Transverse colon (tissue), 4 donors: ENCODE measurements at regions not wholly inside any gene's neighbourhood (a gene's known extent, or its start where the extent isn't known, plus 50 kb on each side); places are given as distances from the start of the nearest gene placed in this dataset.

Experiments used
- DNase-seq: peaks from one replicate; pipeline ENCODE4 v3.0.0-alpha.2; 2019
- H3K27ac ChIP-seq, 4 donors: fragments of 200-600 bp; sonication (generic); 2 replicates each; pipeline ENCODE4 v1.5.1; 2016 to 2018; ENCODE audit warnings: inconsistent platforms in 4 of 4
- H3K27me3 ChIP-seq: fragments of 200-600 bp; sonication (generic); 2 replicates; pipeline ENCODE4 v1.5.1; 2017; ENCODE audit warnings: inconsistent platforms
- H3K36me3 ChIP-seq, 4 donors: fragments of 200-600 bp; sonication (generic); 2 replicates each; pipeline ENCODE4 v1.5.1; 2017 to 2019; ENCODE audit warnings: inconsistent platforms in 4 of 4
- H3K4me1 ChIP-seq, 4 donors: fragments of 200-600 bp; sonication (generic); 2 replicates each; pipeline ENCODE4 v1.5.1; 2017 to 2020; ENCODE audit warnings: inconsistent platforms in 4 of 4
- H3K4me3 ChIP-seq, 4 donors: fragments of 200-600 bp; sonication (generic); 1 replicate in 1 of 4; 2 replicates in 3 of 4; pipeline versions ENCODE4 v1.5.1 to v1.6.1; 2017 to 2019; ENCODE audit warnings: inconsistent platforms in 4 of 4
- H3K9me3 ChIP-seq, 2 donors: fragments of 200-600 bp; sonication (generic); 2 replicates each; pipeline ENCODE4 v1.5.1; 2017 to 2019; ENCODE audit warnings: inconsistent platforms in 2 of 2
- EP300 ChIP-seq: sonication (generic); formaldehyde crosslinking; IDR thresholded peaks from one replicate; pipeline ENCODE4 v1.6.1; 2017; ENCODE audit warnings: antibody characterized with exemption, low read depth
- POLR2A ChIP-seq: fragments of 450-650 bp; IDR thresholded peaks from one replicate; pipeline ENCODE4 v1.6.1; 2016; ENCODE audit warnings: antibody characterized with exemption, mild to moderate bottlenecking, moderate library complexity
- POLR2AphosphoS5 ChIP-seq, 3 donors: sonication (generic); formaldehyde crosslinking; IDR thresholded peaks; one replicate each; pipeline ENCODE4 v1.6.1; 2016; ENCODE audit warnings: antibody characterized with exemption in 3 of 3
- WGBS, 2 donors: methylation state at CpG; one replicate each; pipeline ENCODE4 v1.1.5; 2018; ENCODE audit warnings: low coverage in 1 of 2; 5-methylcytosine and 5-hydroxymethylcytosine counted together
- in situ Hi-C, 4 donors: fragments of 200-750 bp; cut with MboI; loops; one replicate each; pipeline versions ENCODE4 v1.15.0 to v1.15.1; 2017; ENCODE audit warnings: low sequenced_read_pairs in 3 of 4, low pct_ligation_motif_present in 1 of 4, low pct_unique_long_range_greater_than_20kb in 1 of 4
- intact Hi-C: fragments of 100-400 bp; cut with DNase I; formaldehyde crosslinking; loops from one replicate; pipeline ENCODE4 v1.15.1; 2023; ENCODE audit warnings: low total_unique reads
- TF ChIP-seq, protein P1 (sequence below), 5 experiments: fragments of 200-600 bp in 3 of 5; fragments of 450-650 bp in 2 of 5; sonication (generic) in 3 of 5; IDR thresholded peaks; 1 replicate in 2 of 5; 2 replicates in 3 of 5; pipeline ENCODE4 v1.5.1; 2016 to 2017; ENCODE audit warnings: antibody characterized with exemption in 5 of 5, inconsistent platforms in 3 of 5, mild to moderate bottlenecking in 2 of 5, moderate library complexity in 1 of 5

DNA sequence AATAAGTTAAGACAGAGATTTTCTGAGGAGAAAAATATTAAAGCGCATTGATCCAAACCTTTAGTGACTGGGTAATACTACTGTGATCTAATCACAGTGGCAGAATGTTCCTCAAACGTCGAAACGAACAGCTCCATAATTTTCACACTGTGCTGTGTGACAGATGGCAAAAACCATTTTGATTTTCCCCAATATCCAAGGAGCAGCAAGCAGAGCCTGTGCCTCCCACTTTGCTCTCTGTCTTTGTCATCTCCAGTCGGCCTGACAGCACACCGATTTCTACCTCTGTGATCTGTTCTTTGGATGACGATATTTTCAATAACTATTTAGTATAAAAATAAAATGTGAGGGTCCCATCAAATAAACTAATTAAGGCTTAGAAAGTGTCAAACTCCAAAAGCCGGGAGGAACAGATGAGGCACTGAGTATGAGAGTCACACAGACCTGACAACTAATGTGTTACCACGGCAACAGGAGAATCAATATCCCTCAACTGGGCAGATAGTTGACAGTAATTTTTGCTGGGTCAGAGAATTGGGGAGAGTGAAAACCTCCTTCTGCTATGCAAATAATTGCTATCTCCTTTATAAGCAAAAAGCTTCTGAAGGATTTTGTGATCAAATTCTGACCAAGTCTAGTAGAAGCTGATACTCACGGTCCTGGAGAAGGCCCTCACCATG, 489.1 kb upstream of the CFAP20DC start:
- TF ChIP-seq EP300 (no peak), POLR2AphosphoS5 (IDR thresholded peaks at IDR 0.05) (no peak), POLR2A (no peak)
- TF ChIP-seq, protein P1, sequence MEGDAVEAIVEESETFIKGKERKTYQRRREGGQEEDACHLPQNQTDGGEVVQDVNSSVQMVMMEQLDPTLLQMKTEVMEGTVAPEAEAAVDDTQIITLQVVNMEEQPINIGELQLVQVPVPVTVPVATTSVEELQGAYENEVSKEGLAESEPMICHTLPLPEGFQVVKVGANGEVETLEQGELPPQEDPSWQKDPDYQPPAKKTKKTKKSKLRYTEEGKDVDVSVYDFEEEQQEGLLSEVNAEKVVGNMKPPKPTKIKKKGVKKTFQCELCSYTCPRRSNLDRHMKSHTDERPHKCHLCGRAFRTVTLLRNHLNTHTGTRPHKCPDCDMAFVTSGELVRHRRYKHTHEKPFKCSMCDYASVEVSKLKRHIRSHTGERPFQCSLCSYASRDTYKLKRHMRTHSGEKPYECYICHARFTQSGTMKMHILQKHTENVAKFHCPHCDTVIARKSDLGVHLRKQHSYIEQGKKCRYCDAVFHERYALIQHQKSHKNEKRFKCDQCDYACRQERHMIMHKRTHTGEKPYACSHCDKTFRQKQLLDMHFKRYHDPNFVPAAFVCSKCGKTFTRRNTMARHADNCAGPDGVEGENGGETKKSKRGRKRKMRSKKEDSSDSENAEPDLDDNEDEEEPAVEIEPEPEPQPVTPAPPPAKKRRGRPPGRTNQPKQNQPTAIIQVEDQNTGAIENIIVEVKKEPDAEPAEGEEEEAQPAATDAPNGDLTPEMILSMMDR (IDR thresholded peaks at IDR 0.05): no peak
- intact Hi-C loops: no loop called here
- no peaks in the 10 kb centered on the region for H3K9me3 ChIP-seq
- in situ Hi-C loops: no loop called here
- no peak overlapping the region for H3K27ac ChIP-seq
- 90 to 98% methylated on average over 10 of the region's 10 CpGs for WGBS, 2 donors
- H3K4me1 ChIP-seq: no peaks in the 10 kb centered on the region
- DNase-seq: no peak
- no peaks in the 10 kb centered on the region for H3K27me3 ChIP-seq
- H3K4me3 ChIP-seq: no peak overlapping the region
- no peaks in the 10 kb centered on the region for H3K36me3 ChIP-seq

DNA sequence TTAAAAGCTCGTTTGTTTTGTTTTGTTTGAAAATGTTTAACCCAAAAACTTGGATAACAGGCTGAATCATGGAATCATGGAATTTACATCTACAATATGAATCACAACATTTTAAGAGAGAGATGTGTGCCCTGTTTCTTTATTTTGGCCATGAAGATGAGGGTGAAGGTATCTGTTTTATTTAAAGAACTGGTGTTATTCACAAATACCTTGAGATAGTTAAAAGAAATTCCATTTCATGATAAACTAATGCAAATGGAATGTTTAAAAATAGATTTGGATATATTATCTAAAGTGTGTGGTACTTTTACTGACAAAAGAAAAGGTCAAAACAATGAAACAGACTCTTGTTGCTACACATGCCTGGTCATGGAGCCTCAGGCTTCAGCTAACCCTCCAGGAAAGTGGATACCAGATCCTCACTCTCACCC, 486.0 kb upstream of the CFAP20DC start:
- intact Hi-C loops (no loop called here), in situ Hi-C loops (no loop called here)
- WGBS, 2 donors: 46 to 47% methylated on average over 1 of the region's 1 CpG
- no peaks in the 10 kb centered on the region for H3K27me3 ChIP-seq
- no peaks in the 10 kb centered on the region for H3K4me1 ChIP-seq
- no peak overlapping the region for H3K27ac ChIP-seq
- no peaks in the 10 kb centered on the region for H3K9me3 ChIP-seq
- no peak for DNase-seq
- H3K36me3 ChIP-seq: no peaks in the 10 kb centered on the region
- no peak overlapping the region for H3K4me3 ChIP-seq
- TF ChIP-seq POLR2A: no peak
- TF ChIP-seq EP300: no peak

DNA sequence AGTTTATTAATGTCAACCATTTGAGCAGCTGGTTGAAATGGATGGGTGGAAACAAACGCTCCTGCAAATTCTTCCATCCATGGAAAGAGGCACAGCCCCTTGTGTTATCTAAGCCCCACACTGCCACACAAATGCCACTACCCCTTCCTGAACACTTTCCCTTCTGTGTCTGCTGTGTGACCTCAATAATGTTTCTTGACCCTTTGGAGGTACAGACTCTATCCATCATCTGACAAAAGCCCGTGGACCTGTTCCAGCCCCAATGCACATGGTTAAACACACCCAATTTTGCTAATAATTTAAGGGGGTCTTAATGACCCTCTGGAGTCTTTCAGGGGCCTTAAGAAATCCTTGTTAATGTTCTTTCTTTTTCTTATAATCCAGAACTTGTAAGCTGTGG, 482.2 kb upstream of the CFAP20DC start:
- WGBS, 2 donors: 63 to 70% methylated on average over 2 of the region's 2 CpGs
- no peak for DNase-seq
- Histone ChIP-seq H3K9me3 (no peaks in the 10 kb centered on the region), H3K4me1 (no peaks in the 10 kb centered on the region), H3K27me3 (no peaks in the 10 kb centered on the region), H3K4me3 (no peak overlapping the region), H3K36me3 (no peaks in the 10 kb centered on the region), H3K27ac (no peak overlapping the region)
- TF ChIP-seq EP300 (no peak), POLR2A (no peak), POLR2AphosphoS5 (IDR thresholded peaks at IDR 0.05) (no peak)
- TF ChIP-seq, protein P1 (IDR thresholded peaks at IDR 0.05): no peak
- in situ Hi-C loops: no loop called here
- intact Hi-C loops: no loop called here

DNA sequence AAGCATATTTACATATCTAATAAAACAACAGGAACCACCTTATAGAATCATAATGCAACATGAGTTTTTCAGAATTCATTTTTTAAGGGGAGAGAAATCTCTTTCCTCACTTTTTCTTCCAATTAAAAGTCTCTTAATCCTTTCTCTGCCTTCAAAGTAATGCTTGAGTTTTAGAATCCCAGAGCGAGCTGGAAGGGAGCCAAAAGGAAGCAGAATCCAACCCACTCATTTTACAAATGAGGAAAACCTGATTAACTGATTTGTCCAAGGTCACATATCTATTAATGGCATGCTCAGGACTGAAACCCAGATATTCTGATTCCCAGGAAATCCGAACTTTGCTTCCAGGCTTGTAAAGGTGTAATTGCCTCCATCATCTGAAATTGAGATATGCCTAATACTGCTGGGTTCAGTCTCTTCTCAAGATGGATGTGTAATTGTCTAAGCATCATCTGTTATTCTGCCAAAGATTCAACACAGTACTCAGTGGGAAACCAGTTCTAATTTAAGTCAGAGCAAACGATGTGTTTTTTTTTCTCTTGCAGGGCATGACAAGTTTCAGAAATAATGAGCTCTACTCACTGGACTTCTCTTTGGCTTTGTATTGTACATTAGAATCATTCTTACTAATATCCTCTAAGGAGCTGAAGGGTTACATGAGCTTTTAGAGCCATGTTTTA, 481.4 kb upstream of the CFAP20DC start:
- H3K4me1 ChIP-seq: no peaks in the 10 kb centered on the region
- no peak for DNase-seq
- no peaks in the 10 kb centered on the region for H3K9me3 ChIP-seq
- no peaks in the 10 kb centered on the region for H3K36me3 ChIP-seq
- WGBS, 2 donors: 60 to 89% methylated on average over 3 of the region's 3 CpGs
- H3K4me3 ChIP-seq: no peak overlapping the region
- intact Hi-C loops (no loop called here), in situ Hi-C loops (no loop called here)
- no peaks in the 10 kb centered on the region for H3K27me3 ChIP-seq
- no peak for TF ChIP-seq POLR2AphosphoS5 (IDR thresholded peaks at IDR 0.05)
- TF ChIP-seq POLR2A: no peak
- TF ChIP-seq, protein P1 (IDR thresholded peaks at IDR 0.05): no peak
- no peak overlapping the region for H3K27ac ChIP-seq
